ENCODE measurements at regions not wholly inside any gene's neighbourhood (a gene's known extent, or its start where the extent isn't known, plus 50 kb on each side); places are given as distances from the start of the nearest gene placed in this dataset.

- DNase-seq (no peak), ATAC-seq (no peak)
- POLR2A ChIA-PET, result no interaction called here
- no peaks in the 10 kb centered on the region for H3K36me3 Mint-ChIP-seq (ENCODE audit: low read depth)
- H3K27me3 Mint-ChIP-seq, result no peaks in the 10 kb centered on the region
- peaks cover 6% of the 10 kb centered on the region for H3K9me3 Mint-ChIP-seq (ENCODE audit: low read depth)
- H3K4me3 Mint-ChIP-seq, result no peak overlapping the region
- intact Hi-C loops (cut with DNase I, micrococcal nuclease), result no loop called here
- CTCF ChIA-PET, result no interaction called here
- H3K27ac Mint-ChIP-seq, result no peak overlapping the region
- no peaks in the 10 kb centered on the region for H3K4me1 Mint-ChIP-seq
Observed at GRCh38 chr5:30667293-30667692, 526.2 kb upstream of the CDH6 start.

GRCh38 chr5:30663536-30663935, 530.0 kb upstream of the CDH6 start:
- Mint-ChIP-seq H3K4me3 (no peak overlapping the region), H3K9me3 (ENCODE audit: low read depth) (peaks cover 5% of the 10 kb centered on the region), H3K27me3 (no peaks in the 10 kb centered on the region), H3K27ac (no peak overlapping the region), H3K36me3 (ENCODE audit: low read depth) (no peaks in the 10 kb centered on the region), H3K4me1 (no peaks in the 10 kb centered on the region)
- ATAC-seq (no peak), DNase-seq (no peak)
- intact Hi-C loops (cut with DNase I, micrococcal nuclease), result no loop called here
- CTCF ChIA-PET, result no interaction called here
- POLR2A ChIA-PET, result no interaction called here

GRCh38 chr5:30662373-30662772, 531.1 kb upstream of the CDH6 start:
- no peaks in the 10 kb centered on the region for H3K27me3 Mint-ChIP-seq

DNA sequence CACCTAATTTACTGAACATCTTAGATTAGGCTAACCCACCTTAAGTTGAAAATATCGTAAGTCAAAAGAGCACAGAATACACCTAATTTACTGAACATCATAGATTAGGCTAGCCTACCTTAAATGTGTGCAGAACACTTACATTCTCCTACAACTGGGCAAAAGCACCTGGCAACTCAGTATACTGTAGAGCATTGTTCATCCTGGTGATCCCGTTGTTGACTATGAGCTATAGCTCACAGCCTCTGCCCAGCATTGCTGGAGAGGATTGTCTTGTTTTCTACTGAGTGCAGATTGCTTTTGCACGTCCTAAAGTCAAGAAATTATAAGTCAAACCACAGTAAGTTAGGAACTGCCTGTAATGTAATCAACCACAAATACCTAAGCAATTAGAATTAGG, 531.8 kb upstream of the CDH6 start:
- Mint-ChIP-seq H3K4me3 (no peak overlapping the region), H3K9me3 (ENCODE audit: low read depth) (peaks cover 13% of the 10 kb centered on the region), H3K27ac (no peak overlapping the region), H3K27me3 (no peaks in the 10 kb centered on the region), H3K4me1 (no peaks in the 10 kb centered on the region), H3K36me3 (ENCODE audit: low read depth) (no peaks in the 10 kb centered on the region)
- DNase-seq (no peak), ATAC-seq (no peak)
- intact Hi-C loops (cut with DNase I, micrococcal nuclease), result no loop called here
- ChIA-PET CTCF (no interaction called here), POLR2A (no interaction called here)

More at GRCh38 chr5:30662373-30662772, 531.1 kb upstream of the CDH6 start:
- Mint-ChIP-seq H3K36me3 (ENCODE audit: low read depth) (no peaks in the 10 kb centered on the region), H3K4me3 (no peak overlapping the region), H3K27ac (no peak overlapping the region), H3K4me1 (no peaks in the 10 kb centered on the region), H3K9me3 (ENCODE audit: low read depth) (peaks cover 10% of the 10 kb centered on the region)
- no peak for ATAC-seq
- CTCF ChIA-PET, result no interaction called here
- POLR2A ChIA-PET, result no interaction called here
- no peak for DNase-seq
- intact Hi-C loops (cut with DNase I, micrococcal nuclease), result no loop called here

- Mint-ChIP-seq H3K4me3 (no peak overlapping the region), H3K27ac (no peak overlapping the region), H3K36me3 (ENCODE audit: low read depth) (no peaks in the 10 kb centered on the region), H3K4me1 (no peaks in the 10 kb centered on the region), H3K9me3 (ENCODE audit: low read depth) (peaks cover 13% of the 10 kb centered on the region), H3K27me3 (no peaks in the 10 kb centered on the region)
- POLR2A ChIA-PET, result no interaction called here
- ATAC-seq, result no peak
- DNase-seq, result no peak
- CTCF ChIA-PET, result no interaction called here
- intact Hi-C loops (cut with DNase I, micrococcal nuclease), result no loop called here
Observed at GRCh38 chr5:30659417-30659816, 534.1 kb upstream of the CDH6 start.

GRCh38 chr5:30650311-30650710, 543.2 kb upstream of the CDH6 start:
- no peak for ATAC-seq
- CTCF ChIA-PET, result interaction anchor here (0.6 kb wide), 1 partner anchor 536 kb away, joined by 3 read pairs; no protein-coding TSS in a partner anchor
- no peaks in the 10 kb centered on the region for H3K4me1 Mint-ChIP-seq
- H3K36me3 Mint-ChIP-seq (ENCODE audit: low read depth), result no peaks in the 10 kb centered on the region
- H3K27ac Mint-ChIP-seq, result no peak overlapping the region
- H3K4me3 Mint-ChIP-seq, result no peak overlapping the region
- H3K9me3 Mint-ChIP-seq (ENCODE audit: low read depth), result peaks cover 4% of the 10 kb centered on the region
- POLR2A ChIA-PET, result no interaction called here
- intact Hi-C loops (cut with DNase I, micrococcal nuclease), result no loop called here
- no peaks in the 10 kb centered on the region for H3K27me3 Mint-ChIP-seq
- no peak for DNase-seq

DNA sequence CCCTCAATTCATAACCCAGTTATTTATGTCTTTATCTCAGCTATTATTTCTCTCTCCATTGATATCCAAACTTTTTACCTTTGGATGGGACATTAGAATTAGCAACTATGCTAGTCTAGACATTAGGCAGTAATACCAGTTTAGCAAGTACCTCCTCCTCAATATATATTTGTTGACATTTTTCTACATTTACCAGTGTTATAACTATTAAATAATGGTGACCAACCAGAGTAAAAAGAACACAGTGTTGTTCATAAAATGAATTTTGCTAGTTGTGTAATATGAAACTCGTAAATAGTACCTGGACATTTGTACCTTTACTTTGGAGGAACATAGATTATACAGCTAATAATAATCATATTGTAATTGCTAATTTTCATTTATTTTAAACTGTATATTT, 554.6 kb upstream of the CDH6 start:
- peaks cover 18% of the 10 kb centered on the region for H3K9me3 Mint-ChIP-seq (ENCODE audit: low read depth)
- H3K4me1 Mint-ChIP-seq, result no peaks in the 10 kb centered on the region
- ChIA-PET CTCF (interaction anchor here (0.9 kb wide), 1 partner anchor 525 kb away, joined by 3 read pairs; no protein-coding TSS in a partner anchor), POLR2A (no interaction called here)
- no peaks in the 10 kb centered on the region for H3K36me3 Mint-ChIP-seq (ENCODE audit: low read depth)
- no peak overlapping the region for H3K4me3 Mint-ChIP-seq
- H3K27ac Mint-ChIP-seq, result no peak overlapping the region
- intact Hi-C loops (cut with DNase I, micrococcal nuclease), result no loop called here
- DNase-seq (no peak), ATAC-seq (no peak)
- no peaks in the 10 kb centered on the region for H3K27me3 Mint-ChIP-seq

DNA sequence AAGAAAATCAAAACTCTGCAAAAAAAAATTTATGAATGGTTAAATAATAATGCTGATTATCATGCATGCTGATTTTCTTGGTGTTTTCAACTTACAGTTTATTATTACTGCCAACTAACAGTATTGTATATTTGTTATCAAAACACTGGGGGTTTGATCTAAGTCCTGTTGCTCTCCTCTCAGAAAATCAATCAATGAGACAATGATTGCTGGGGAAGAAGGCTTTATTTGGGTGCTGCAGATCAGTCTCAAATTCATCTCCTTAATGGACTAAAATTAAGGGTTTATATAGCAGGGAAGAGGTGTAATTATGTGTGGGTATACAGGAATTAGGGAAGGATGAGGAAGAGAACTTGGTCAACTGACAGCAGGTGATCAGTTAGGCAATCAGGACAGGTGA, 565.5 kb upstream of the CDH6 start:
- ChIA-PET POLR2A (no interaction called here), CTCF (no interaction called here)
- H3K27me3 Mint-ChIP-seq, result no peaks in the 10 kb centered on the region
- peaks cover 8% of the 10 kb centered on the region for H3K9me3 Mint-ChIP-seq (ENCODE audit: low read depth)
- H3K27ac Mint-ChIP-seq, result no peak overlapping the region
- no peaks in the 10 kb centered on the region for H3K36me3 Mint-ChIP-seq (ENCODE audit: low read depth)
- DNase-seq (no peak), ATAC-seq (no peak)
- H3K4me3 Mint-ChIP-seq, result no peak overlapping the region
- intact Hi-C loops (cut with DNase I, micrococcal nuclease), result no loop called here
- no peaks in the 10 kb centered on the region for H3K4me1 Mint-ChIP-seq

GRCh38 chr5:30626557-30626956, 566.9 kb upstream of the CDH6 start:
- Mint-ChIP-seq H3K36me3 (ENCODE audit: low read depth) (no peaks in the 10 kb centered on the region), H3K4me3 (no peak overlapping the region), H3K27ac (no peak overlapping the region), H3K9me3 (ENCODE audit: low read depth) (peaks cover 10% of the 10 kb centered on the region), H3K27me3 (no peaks in the 10 kb centered on the region), H3K4me1 (no peaks in the 10 kb centered on the region)
- DNase-seq, result no peak
- ATAC-seq, result no peak
- ChIA-PET CTCF (no interaction called here), POLR2A (no interaction called here)
- intact Hi-C loops (cut with DNase I, micrococcal nuclease), result no loop called here

DNA sequence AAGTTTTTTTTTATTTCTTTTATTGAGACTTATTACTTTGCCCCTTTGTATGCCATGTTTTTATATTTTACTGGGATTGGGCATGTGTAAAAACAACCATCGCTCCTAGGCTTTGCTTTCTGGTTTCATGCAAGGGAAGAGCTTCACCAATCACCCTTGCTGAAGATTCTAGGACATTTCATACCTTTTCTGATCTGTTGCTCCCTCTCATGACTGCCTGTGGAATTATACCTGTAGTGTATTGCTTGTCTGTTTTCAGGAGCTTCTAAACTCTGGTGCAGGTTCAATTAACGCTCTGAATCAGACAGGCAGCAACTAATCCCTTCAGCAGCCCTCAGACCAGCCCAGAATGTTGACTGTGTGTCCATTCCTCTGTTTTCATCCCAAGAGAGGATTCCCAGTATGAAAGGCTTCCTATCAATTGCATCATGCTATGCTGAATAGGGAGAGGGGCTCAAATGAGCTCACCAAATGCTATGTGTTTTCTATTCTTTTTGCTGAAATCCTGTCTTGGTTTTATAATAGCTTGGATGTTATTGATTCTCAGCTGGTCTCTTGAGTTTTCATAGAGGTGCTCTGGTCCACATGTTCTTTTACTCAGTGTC, 572.9 kb upstream of the CDH6 start:
- no peaks in the 10 kb centered on the region for H3K36me3 Mint-ChIP-seq (ENCODE audit: low read depth)
- H3K27me3 Mint-ChIP-seq, result no peaks in the 10 kb centered on the region
- H3K4me3 Mint-ChIP-seq, result no peak overlapping the region
- intact Hi-C loops (cut with DNase I, micrococcal nuclease), result no loop called here
- no peak for ATAC-seq
- H3K27ac Mint-ChIP-seq, result no peak overlapping the region
- DNase-seq, result no peak
- CTCF ChIA-PET, result no interaction called here
- H3K9me3 Mint-ChIP-seq (ENCODE audit: low read depth), result peaks cover 16% of the 10 kb centered on the region
- H3K4me1 Mint-ChIP-seq, result no peaks in the 10 kb centered on the region
- POLR2A ChIA-PET, result no interaction called here

DNA sequence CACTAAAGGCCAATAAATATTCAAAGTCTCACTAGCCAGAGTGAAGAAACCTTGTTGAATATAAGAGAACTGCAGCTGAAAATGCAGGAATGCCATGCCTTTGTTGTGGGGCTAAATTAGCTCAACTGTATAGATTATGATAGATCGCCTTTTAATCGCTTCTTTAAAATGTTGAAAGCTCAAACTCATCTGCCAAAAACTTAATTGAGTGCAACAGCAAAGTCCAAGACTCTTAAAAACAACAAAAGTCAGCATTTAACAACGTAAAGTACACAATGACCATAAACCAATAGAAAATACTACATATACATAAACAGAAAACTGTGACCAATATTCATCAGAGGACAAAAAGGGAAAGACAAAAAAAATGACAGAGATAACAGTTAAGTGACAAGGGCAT, 585.0 kb upstream of the CDH6 start:
- no peak overlapping the region for H3K4me3 Mint-ChIP-seq
- ATAC-seq (no peak), DNase-seq (no peak)
- no peak overlapping the region for H3K27ac Mint-ChIP-seq
- peaks cover 15% of the 10 kb centered on the region for H3K9me3 Mint-ChIP-seq (ENCODE audit: low read depth)
- intact Hi-C loops (cut with DNase I, micrococcal nuclease), result no loop called here
- H3K36me3 Mint-ChIP-seq (ENCODE audit: low read depth), result no peaks in the 10 kb centered on the region
- no peaks in the 10 kb centered on the region for H3K27me3 Mint-ChIP-seq
- ChIA-PET CTCF (no interaction called here), POLR2A (no interaction called here)
- no peaks in the 10 kb centered on the region for H3K4me1 Mint-ChIP-seq

- intact Hi-C loops (cut with DNase I, micrococcal nuclease), result no loop called here
- Mint-ChIP-seq H3K36me3 (ENCODE audit: low read depth) (no peaks in the 10 kb centered on the region), H3K4me1 (no peaks in the 10 kb centered on the region), H3K27me3 (no peaks in the 10 kb centered on the region), H3K27ac (no peak overlapping the region), H3K4me3 (no peak overlapping the region), H3K9me3 (ENCODE audit: low read depth) (peaks cover 7% of the 10 kb centered on the region)
- no peak for ATAC-seq
- DNase-seq, result no peak
- POLR2A ChIA-PET, result no interaction called here
- CTCF ChIA-PET, result no interaction called here
Observed at GRCh38 chr5:30607301-30607894, 586.1 kb upstream of the CDH6 start.

Data from activated CD4-positive, alpha-beta T cell treated with anti-CD3 and anti-CD28 coated beads for 36 hours (primary cell).